CD4-positive, alpha-beta T cell (primary cell): ENCODE measurements at regions not wholly inside any gene's neighbourhood (a gene's known extent, or its start where the extent isn't known, plus 50 kb on each side); places are given as distances from the start of the nearest gene placed in this dataset.

ENCODE experiments used
- ATAC-seq: fragments of 200-7000 bp; cut with Tn5 transposase; one replicate; pipeline ENCODE4 v1.10.0; 2022; ENCODE audit warnings: mild to moderate bottlenecking; ENCODE audit not compliant: poor library complexity
- CTCF ChIA-PET: fragments of 350-600 bp; sonication (Branson Sonifier 250); formaldehyde crosslinking; loops from one replicate; lab custom pipeline; 2021; ENCODE audit warnings: antibody characterized with exemption, inconsistent platforms; lab: Charles Lee
- POLR2A ChIA-PET: fragments of 350-600 bp; sonication (Branson Sonifier 250); formaldehyde crosslinking; loops from one replicate; lab custom pipeline; 2021; ENCODE audit warnings: antibody characterized with exemption, inconsistent platforms; lab: Charles Lee
- DNase-seq, 14 experiments: peaks; one replicate each; pipeline ENCODE4 v3.0.0-alpha.2; 2013 to 2020; ENCODE audit warnings: mixed read lengths in 2 of 14
- H3K27ac ChIP-seq, 2 donors: one replicate each; pipeline versions ENCODE4 v1.5.1 to v1.7.0; 2013; ENCODE audit warnings: low read length in 2 of 2, low read depth in 1 of 2, mild to moderate bottlenecking in 1 of 2
- H3K27me3 ChIP-seq, 2 experiments: 1 replicate in 1 of 2; 2 replicates in 1 of 2; pipeline versions ENCODE4 v1.6.1 to v1.7.0; 2013; ENCODE audit warnings: low read length in 2 of 2, control low read depth in 1 of 2, mild to moderate bottlenecking in 1 of 2, moderate library complexity in 1 of 2; ENCODE audit not compliant: insufficient read depth in 2 of 2, control insufficient read depth in 1 of 2
- H3K36me3 ChIP-seq: one replicate; pipeline ENCODE4 v1.6.1; 2013; ENCODE audit warnings: low read length, control low read depth; ENCODE audit not compliant: insufficient read depth
- H3K4me1 ChIP-seq: one replicate; pipeline ENCODE4 v1.6.1; 2013; ENCODE audit warnings: low read length, control low read depth; ENCODE audit not compliant: insufficient read depth
- H3K4me3 ChIP-seq: one replicate; pipeline ENCODE4 v1.5.1; 2013; ENCODE audit warnings: mild to moderate bottlenecking, low read length, moderate library complexity
- H3K9me3 ChIP-seq, 2 experiments: 1 replicate in 1 of 2; 2 replicates in 1 of 2; pipeline versions ENCODE4 v1.6.1 to v1.7.0; 2013; ENCODE audit warnings: low read length in 2 of 2, mild to moderate bottlenecking in 2 of 2, control low read depth in 1 of 2, moderate library complexity in 1 of 2; ENCODE audit not compliant: control insufficient read depth in 1 of 2, insufficient read depth in 1 of 2
- H3K27ac Mint-ChIP-seq: one replicate; pipeline ENCODE4 v1.8.0; 2020; ENCODE audit warnings: mixed read lengths
- H3K27me3 Mint-ChIP-seq: one replicate; pipeline ENCODE4 v1.8.0; 2021; ENCODE audit warnings: mixed read lengths
- H3K36me3 Mint-ChIP-seq: one replicate; pipeline ENCODE4 v1.8.0; 2021; ENCODE audit warnings: low read depth, mixed read lengths
- H3K4me1 Mint-ChIP-seq: one replicate; pipeline ENCODE4 v1.8.0; 2021; ENCODE audit warnings: low read depth, mixed read lengths
- H3K4me3 Mint-ChIP-seq: one replicate; pipeline ENCODE4 v1.8.0; 2020; ENCODE audit warnings: mild to moderate bottlenecking, mixed read lengths
- H3K9me3 Mint-ChIP-seq: one replicate; pipeline ENCODE4 v1.8.0; 2020; ENCODE audit warnings: mixed read lengths
- CTCF ChIP-seq: fragments of 200-600 bp; IDR thresholded peaks from one replicate; pipeline ENCODE4 v1.8.0; 2022; ENCODE audit warnings: antibody characterized with exemption, mild to moderate bottlenecking
- intact Hi-C, 2 experiments: fragments of 100-400 bp; cut with DNase I in 1 of 2; cut with micrococcal nuclease in 1 of 2; formaldehyde crosslinking; loops; one replicate each; pipeline versions ENCODE4 v1.15.1 to v1.9.0; 2023 to 2025; cut with DNase I, micrococcal nuclease

GRCh38 chr7:84484502-84485079, 290.0 kb upstream of the SEMA3A start:
- no peaks in the 10 kb centered on the region for H3K27me3 Mint-ChIP-seq
- H3K4me1 Mint-ChIP-seq, result no peaks in the 10 kb centered on the region
- no peak for TF ChIP-seq CTCF
- H3K27me3 ChIP-seq, result no peaks in the 10 kb centered on the region
- H3K9me3 Mint-ChIP-seq, result no peaks in the 10 kb centered on the region
- ChIA-PET CTCF (no interaction called here), POLR2A (no interaction called here)
- no peak overlapping the region for H3K27ac ChIP-seq
- ATAC-seq (no peak), DNase-seq (no peak)
- intact Hi-C loops, result no loop called here
- no peak overlapping the region for H3K27ac Mint-ChIP-seq
- H3K4me3 Mint-ChIP-seq, result no peak overlapping the region
- H3K9me3 ChIP-seq, result no peaks in the 10 kb centered on the region
- no peaks in the 10 kb centered on the region for H3K36me3 Mint-ChIP-seq
- no peaks in the 10 kb centered on the region for H3K36me3 ChIP-seq
- H3K4me1 ChIP-seq, result no peaks in the 10 kb centered on the region
- H3K4me3 ChIP-seq, result no peak overlapping the region

GRCh38 chr7:84482476-84482875, 287.9 kb upstream of the SEMA3A start:
- no peak for ATAC-seq

GRCh38 chr7:84479059-84479458, 284.5 kb upstream of the SEMA3A start:
- POLR2A ChIA-PET, result no interaction called here
- H3K27ac Mint-ChIP-seq, result no peak overlapping the region
- Histone ChIP-seq H3K36me3 (no peaks in the 10 kb centered on the region), H3K27me3 (no peaks in the 10 kb centered on the region), H3K9me3 (no peaks in the 10 kb centered on the region), H3K4me3 (no peak overlapping the region), H3K27ac (no peak overlapping the region), H3K4me1 (no peaks in the 10 kb centered on the region)
- no peaks in the 10 kb centered on the region for H3K9me3 Mint-ChIP-seq
- ATAC-seq (no peak), DNase-seq (no peak)
- no peaks in the 10 kb centered on the region for H3K36me3 Mint-ChIP-seq
- no peaks in the 10 kb centered on the region for H3K4me1 Mint-ChIP-seq
- intact Hi-C loops, result no loop called here
- CTCF ChIA-PET, result no interaction called here
- no peaks in the 10 kb centered on the region for H3K27me3 Mint-ChIP-seq
- H3K4me3 Mint-ChIP-seq, result no peak overlapping the region
- no peak for TF ChIP-seq CTCF

More at GRCh38 chr7:84482476-84482875, 287.9 kb upstream of the SEMA3A start:
- no peaks in the 10 kb centered on the region for H3K9me3 ChIP-seq
- no peaks in the 10 kb centered on the region for H3K27me3 ChIP-seq
- H3K36me3 ChIP-seq, result no peaks in the 10 kb centered on the region
- no peak overlapping the region for H3K27ac Mint-ChIP-seq
- POLR2A ChIA-PET, result no interaction called here
- H3K9me3 Mint-ChIP-seq, result no peaks in the 10 kb centered on the region
- no peaks in the 10 kb centered on the region for H3K36me3 Mint-ChIP-seq
- no peak overlapping the region for H3K4me3 Mint-ChIP-seq
- no peaks in the 10 kb centered on the region for H3K4me1 ChIP-seq
- H3K27ac ChIP-seq, result no peak overlapping the region
- H3K4me3 ChIP-seq, result no peak overlapping the region
- CTCF ChIA-PET, result no interaction called here
- no peak for TF ChIP-seq CTCF
- intact Hi-C loops, result no loop called here
- no peaks in the 10 kb centered on the region for H3K27me3 Mint-ChIP-seq
- H3K4me1 Mint-ChIP-seq, result no peaks in the 10 kb centered on the region
- no peak for DNase-seq
